ENCODE measurements at regions not wholly inside any gene's neighbourhood (a gene's known extent, or its start where the extent isn't known, plus 50 kb on each side); places are given as distances from the start of the nearest gene placed in this dataset.
"Not testable (repeated sequence)": the region's sequence is repeated elsewhere in the genome, so short reads cannot be mapped to it uniquely, and the experiment has no call there.

DNA sequence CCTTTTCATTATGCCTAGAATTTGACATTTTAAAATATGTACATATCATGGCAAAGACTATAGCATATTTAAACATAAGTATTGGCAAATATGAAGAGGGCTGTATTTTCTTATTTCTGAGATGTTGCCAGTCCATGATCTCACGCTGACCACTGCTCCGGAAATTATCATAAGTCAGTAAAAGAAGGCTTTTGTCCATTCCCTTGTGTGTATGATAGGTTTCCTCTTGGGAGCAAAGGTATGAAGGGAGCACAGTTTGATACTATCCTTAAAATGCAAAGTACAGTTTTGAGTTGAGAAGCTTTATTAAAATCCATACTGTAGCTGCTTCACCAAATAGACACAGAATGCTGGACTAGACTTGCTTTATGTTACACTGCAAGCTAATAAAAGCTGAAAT is 52.6 kb upstream of the AGA start:
- DNase-seq, result no peak

DNA sequence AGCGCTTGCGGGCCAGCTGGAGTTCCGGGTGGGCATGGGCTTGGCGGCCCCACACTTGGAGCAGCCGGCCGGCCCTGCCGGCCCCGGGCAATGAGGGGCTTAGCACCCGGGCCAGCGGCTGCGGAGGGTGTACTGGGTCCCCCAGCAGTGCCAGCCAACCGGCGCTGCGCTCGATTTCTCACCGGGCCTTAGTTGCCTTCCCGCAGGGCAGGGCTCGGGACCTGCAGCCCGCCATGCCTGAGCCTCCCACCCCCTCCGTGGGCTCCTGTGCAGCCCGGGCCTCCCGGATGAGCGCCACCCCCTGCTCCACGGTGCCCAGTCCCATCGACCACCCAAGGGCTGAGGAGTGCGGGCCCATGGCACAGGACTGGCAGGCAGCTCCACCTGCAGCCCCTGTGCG is 53.4 kb upstream of the AGA start:
- DNase-seq, result not testable (repeated sequence)

DNA sequence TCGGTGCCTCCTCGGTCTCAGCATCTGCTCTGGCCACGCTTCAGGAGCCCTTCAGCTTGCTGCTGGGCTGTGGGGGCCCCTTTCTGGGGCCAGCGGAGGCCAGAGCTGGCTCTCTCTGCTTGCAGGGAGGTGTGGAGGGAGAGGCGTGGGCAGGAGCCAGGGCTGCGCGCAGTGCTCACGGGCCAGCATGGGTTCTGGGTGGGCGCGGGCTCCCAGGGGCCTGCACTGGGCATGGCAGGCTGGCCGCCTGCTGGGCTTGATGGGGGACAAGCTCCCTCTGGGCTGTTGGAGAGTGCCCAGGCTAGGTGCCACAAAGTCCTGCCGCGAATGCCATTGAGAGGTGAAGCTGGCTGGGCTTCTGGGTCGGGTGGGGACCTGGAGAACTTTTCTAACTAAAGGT is 57.3 kb upstream of the AGA start:
- no peak for DNase-seq

DNA sequence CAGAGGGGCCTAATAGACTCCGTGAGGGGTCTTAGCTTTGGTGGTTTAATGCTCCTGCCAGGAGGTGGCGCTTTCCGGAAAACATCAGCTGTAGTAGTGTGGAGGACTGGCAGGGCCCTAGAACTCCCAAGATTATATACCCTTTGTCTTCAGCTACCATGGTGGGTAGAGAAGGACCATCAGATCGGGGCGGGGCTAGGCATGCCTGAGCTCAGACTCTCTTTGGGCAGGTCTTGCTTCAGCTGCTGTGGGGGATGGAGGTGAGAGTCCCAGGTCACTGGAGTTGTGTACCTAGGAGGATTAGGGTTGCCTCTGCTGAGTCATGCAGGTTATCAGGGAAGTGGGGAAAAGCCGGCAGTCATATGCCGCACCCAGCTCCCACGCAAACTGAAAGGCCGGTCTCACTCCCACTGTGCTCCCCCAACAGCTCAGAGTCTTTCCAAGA is 63.0 kb upstream of the AGA start:
- no peak for DNase-seq

DNA sequence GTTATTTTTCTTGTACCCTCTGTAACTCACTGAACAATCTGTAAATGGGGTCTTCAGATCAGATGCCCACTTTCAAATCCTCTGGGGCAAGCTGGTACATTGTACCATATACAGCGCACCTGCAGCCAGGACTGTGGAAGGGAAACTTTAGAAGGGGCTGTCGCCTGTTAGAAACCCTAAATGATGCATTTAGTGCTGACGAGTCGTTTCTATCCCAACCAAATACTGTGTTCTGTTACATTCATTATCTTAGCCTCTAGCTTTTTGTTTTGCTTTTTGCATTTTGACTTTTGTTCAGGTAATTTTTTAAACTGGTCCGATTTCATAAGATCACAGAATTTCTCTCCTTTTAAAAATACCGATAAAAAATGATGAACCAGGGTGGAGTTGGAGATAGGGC is 66.4 kb upstream of the AGA start:
- DNase-seq, result no peak

DNA sequence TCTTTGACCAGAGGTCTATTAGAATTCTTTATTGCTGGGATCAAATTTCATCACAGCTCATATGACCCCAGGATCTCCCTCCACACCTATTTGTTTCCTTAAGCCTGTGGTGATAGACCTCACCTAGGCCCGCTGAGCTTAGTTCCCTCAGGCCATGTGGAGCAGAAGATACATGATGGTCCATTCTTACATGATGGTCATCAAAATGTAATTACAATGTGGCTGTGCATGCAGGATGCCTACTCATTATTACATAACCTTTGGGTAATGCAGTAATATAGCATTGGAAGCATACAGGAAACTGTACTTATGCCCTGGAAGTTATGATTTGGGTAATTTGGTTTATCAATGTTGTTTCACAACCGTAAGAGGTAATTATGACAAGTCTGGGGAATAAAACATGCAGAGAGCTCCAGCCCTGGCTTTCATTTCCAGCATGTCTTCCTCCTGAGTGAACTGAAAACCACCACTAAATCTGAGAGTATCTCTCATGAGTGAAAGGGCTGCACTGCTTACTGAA is 67.0 kb upstream of the AGA start:
- no peak for DNase-seq

DNA sequence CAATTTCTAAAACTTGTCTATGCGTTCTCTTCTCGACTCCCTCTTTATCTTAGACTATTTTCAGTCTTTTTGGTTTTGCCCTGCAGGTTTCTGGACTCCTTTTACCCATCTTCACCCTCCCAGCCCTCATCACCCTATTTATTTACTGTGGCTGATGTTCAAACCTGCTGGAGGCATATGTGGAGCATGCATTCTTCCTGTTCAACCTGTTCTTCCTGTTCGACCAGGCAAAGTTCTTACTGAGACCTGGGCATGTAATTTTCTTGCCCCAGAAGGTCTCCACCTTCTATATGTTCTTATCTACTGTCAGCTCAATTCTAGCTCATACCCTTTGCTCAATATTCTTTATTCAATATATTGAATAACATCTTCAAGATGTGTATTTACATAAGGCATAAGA is 69.4 kb upstream of the AGA start:
- DNase-seq, result peak; percentile 18

GRCh38 chr4:177512646-177513045 is 70.4 kb upstream of the AGA start:
- DNase-seq, result no peak

GRCh38 chr4:177517862-177518261 is 75.6 kb upstream of the AGA start:
- no peak for DNase-seq

- DNase-seq, result no peak
These were observed 77.4 kb upstream of the AGA start for GRCh38 chr4:177519481-177520260.

- no peak for DNase-seq
These were observed 86.4 kb upstream of the AGA start for GRCh38 chr4:177528620-177529019.

DNA sequence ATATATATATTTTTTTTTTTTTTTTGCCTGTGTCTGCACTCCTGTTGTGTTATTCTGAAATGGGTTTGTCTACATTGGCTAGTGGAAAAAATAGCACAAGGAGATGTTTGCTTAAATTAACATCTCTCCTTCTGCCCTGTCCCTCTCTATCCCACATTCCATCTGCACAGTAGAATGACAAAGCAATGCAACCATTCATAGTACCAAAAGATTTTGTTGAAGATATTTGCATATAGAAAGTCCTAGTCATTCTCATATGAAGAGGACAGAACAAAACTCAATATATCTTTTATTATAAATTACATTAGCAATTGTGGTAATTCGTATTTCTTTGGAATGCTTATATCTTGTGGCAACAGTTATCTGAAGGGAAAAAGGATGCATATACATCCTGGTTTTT is 88.3 kb upstream of the AGA start:
- no peak for DNase-seq

- no peak for DNase-seq
These were observed 90.1 kb upstream of the AGA start for GRCh38 chr4:177532358-177532757.

DNA sequence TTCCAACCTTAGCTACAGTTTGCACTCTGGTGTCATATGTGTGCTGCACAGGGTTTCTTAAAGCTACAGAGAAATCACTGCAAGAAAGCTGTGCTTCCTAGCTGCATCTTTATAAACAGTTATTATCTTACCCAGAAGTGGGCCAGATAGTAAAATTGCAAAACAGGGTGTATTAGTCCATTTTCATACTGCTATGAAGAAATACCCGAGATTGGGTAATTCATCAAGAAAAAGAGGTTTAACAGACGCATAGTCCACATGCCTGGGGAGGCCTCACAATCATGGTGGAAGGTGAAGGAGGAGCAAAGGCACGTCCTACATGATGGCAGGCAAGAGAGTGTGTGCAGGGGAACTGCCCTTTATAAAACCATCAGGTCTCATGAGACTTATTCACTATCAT is 92.6 kb upstream of the AGA start:
- DNase-seq, result not testable (repeated sequence)

- no peak for DNase-seq
These were observed 104.5 kb upstream of the AGA start for GRCh38 chr4:177546745-177547144.

- no peak for DNase-seq
These were observed 105.7 kb upstream of the AGA start for GRCh38 chr4:177547985-177548384.

GRCh38 chr4:177555007-177555574 is 112.9 kb upstream of the AGA start:
- peak in 1 of 2 experiments; percentile 24 for DNase-seq

GRCh38 chr4:177557416-177557815 is 115.2 kb upstream of the AGA start:
- DNase-seq, result no peak

DNA sequence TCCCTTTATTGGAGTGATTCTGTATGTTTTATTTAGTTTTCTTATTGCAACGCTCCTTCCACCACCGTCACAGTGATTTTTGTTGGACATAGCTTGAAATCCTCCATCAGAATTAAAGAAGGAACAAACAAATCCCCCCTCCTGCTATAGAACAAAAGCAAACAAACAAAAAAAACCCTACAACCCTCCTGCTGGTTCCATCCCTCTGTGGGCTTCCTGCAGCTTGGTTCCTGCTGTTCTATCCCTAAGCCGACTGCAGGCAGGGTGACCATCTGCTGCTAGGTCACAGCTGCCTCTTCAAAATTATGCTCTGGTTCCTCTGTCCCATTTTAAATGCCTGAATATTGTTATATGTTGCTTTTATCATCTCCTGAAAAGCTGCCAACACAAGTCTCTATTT is 116.8 kb upstream of the AGA start:
- DNase-seq, result no peak

GRCh38 chr4:177562163-177562562 is 119.9 kb upstream of the AGA start:
- DNase-seq, result no peak

DNA sequence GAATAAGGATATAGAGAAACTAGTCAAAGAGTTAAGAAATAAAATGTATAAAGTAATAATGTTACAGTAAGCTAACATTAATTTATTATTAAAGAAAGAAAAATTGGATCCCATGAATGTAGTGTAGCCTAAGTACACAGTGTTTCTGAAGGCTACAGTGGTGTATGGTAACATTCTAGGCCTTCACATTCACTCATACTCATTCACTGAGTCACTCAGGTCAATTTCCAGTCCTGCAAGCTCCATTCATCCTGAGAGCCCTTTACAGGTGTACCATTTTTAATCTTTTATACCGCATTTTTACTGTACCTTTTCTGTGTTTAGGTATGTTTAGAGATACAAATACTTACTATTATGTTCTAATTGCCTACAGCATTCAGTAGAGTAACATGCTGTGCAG is 120.6 kb upstream of the AGA start:
- no peak for DNase-seq

- no peak for DNase-seq
These were observed 124.5 kb upstream of the AGA start for GRCh38 chr4:177566691-177567090.

DNA sequence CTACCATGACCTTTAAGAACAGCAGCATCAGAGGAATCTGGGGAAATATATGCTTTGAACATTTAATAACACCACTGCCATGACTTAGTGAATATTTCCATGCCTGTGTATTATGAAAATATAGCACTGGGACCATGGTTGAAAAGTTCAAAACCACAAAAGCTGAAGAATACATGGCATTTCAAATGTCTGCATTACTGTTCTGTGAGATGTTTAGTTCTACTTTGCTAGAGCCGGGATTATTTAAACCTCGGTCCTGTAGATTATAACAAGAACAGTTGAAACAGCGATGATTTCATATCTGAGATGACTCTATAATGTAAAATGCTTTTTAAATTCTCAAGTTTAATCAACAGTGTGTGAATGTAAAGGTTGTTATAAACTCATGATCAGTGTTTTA is 126.7 kb upstream of the AGA start:
- no peak for DNase-seq

- no peak for DNase-seq
These were observed 127.2 kb upstream of the AGA start for GRCh38 chr4:177569434-177569833.

DNA sequence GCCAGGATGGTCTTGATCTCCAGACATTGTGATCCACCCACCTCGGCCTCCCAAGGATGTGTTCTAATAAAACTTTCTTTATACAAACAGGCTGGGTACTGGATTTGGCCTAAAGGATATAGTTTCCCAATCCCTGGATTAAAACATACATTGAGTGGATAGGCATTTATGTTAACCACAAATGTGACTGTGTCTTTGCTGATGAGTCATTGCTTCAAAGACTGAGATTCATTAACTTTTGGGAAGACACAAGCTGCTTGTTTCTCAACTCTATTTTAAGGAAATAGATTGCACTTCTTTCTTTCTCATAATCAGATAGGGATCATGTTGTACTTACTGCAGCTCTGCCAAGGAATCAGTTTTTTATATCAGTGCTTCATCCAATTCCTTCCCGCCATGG is 131.3 kb upstream of the AGA start:
- no peak for DNase-seq

Measured in NCI-H526 (cell line).